CD4-positive, alpha-beta T cell (primary cell): ENCODE measurements at regions not wholly inside any gene's neighbourhood (a gene's known extent, or its start where the extent isn't known, plus 50 kb on each side); places are given as distances from the start of the nearest gene placed in this dataset.

ENCODE experiments used
- ATAC-seq: fragments of 200-7000 bp; cut with Tn5 transposase; one replicate; pipeline ENCODE4 v1.10.0; 2022; ENCODE audit warnings: mild to moderate bottlenecking; ENCODE audit not compliant: poor library complexity
- CTCF ChIA-PET: fragments of 350-600 bp; sonication (Branson Sonifier 250); formaldehyde crosslinking; loops from one replicate; lab custom pipeline; 2021; ENCODE audit warnings: antibody characterized with exemption, inconsistent platforms; lab: Charles Lee
- POLR2A ChIA-PET: fragments of 350-600 bp; sonication (Branson Sonifier 250); formaldehyde crosslinking; loops from one replicate; lab custom pipeline; 2021; ENCODE audit warnings: antibody characterized with exemption, inconsistent platforms; lab: Charles Lee
- DNase-seq, 14 experiments: peaks; one replicate each; pipeline ENCODE4 v3.0.0-alpha.2; 2013 to 2020; ENCODE audit warnings: mixed read lengths in 2 of 14
- H3K27ac ChIP-seq, 2 donors: one replicate each; pipeline versions ENCODE4 v1.5.1 to v1.7.0; 2013; ENCODE audit warnings: low read length in 2 of 2, low read depth in 1 of 2, mild to moderate bottlenecking in 1 of 2
- H3K27me3 ChIP-seq, 2 experiments: 1 replicate in 1 of 2; 2 replicates in 1 of 2; pipeline versions ENCODE4 v1.6.1 to v1.7.0; 2013; ENCODE audit warnings: low read length in 2 of 2, control low read depth in 1 of 2, mild to moderate bottlenecking in 1 of 2, moderate library complexity in 1 of 2; ENCODE audit not compliant: insufficient read depth in 2 of 2, control insufficient read depth in 1 of 2
- H3K36me3 ChIP-seq: one replicate; pipeline ENCODE4 v1.6.1; 2013; ENCODE audit warnings: low read length, control low read depth; ENCODE audit not compliant: insufficient read depth
- H3K4me1 ChIP-seq: one replicate; pipeline ENCODE4 v1.6.1; 2013; ENCODE audit warnings: low read length, control low read depth; ENCODE audit not compliant: insufficient read depth
- H3K4me3 ChIP-seq: one replicate; pipeline ENCODE4 v1.5.1; 2013; ENCODE audit warnings: mild to moderate bottlenecking, low read length, moderate library complexity
- H3K9me3 ChIP-seq, 2 experiments: 1 replicate in 1 of 2; 2 replicates in 1 of 2; pipeline versions ENCODE4 v1.6.1 to v1.7.0; 2013; ENCODE audit warnings: low read length in 2 of 2, mild to moderate bottlenecking in 2 of 2, control low read depth in 1 of 2, moderate library complexity in 1 of 2; ENCODE audit not compliant: control insufficient read depth in 1 of 2, insufficient read depth in 1 of 2
- H3K27ac Mint-ChIP-seq: one replicate; pipeline ENCODE4 v1.8.0; 2020; ENCODE audit warnings: mixed read lengths
- H3K27me3 Mint-ChIP-seq: one replicate; pipeline ENCODE4 v1.8.0; 2021; ENCODE audit warnings: mixed read lengths
- H3K36me3 Mint-ChIP-seq: one replicate; pipeline ENCODE4 v1.8.0; 2021; ENCODE audit warnings: low read depth, mixed read lengths
- H3K4me1 Mint-ChIP-seq: one replicate; pipeline ENCODE4 v1.8.0; 2021; ENCODE audit warnings: low read depth, mixed read lengths
- H3K4me3 Mint-ChIP-seq: one replicate; pipeline ENCODE4 v1.8.0; 2020; ENCODE audit warnings: mild to moderate bottlenecking, mixed read lengths
- H3K9me3 Mint-ChIP-seq: one replicate; pipeline ENCODE4 v1.8.0; 2020; ENCODE audit warnings: mixed read lengths
- CTCF ChIP-seq: fragments of 200-600 bp; IDR thresholded peaks from one replicate; pipeline ENCODE4 v1.8.0; 2022; ENCODE audit warnings: antibody characterized with exemption, mild to moderate bottlenecking
- intact Hi-C, 2 experiments: fragments of 100-400 bp; cut with DNase I in 1 of 2; cut with micrococcal nuclease in 1 of 2; formaldehyde crosslinking; loops; one replicate each; pipeline versions ENCODE4 v1.15.1 to v1.9.0; 2023 to 2025; cut with DNase I, micrococcal nuclease

GRCh38 chr5:163357636-163358035 lies 79.8 kb upstream of the CCNG1 start:
- Mint-ChIP-seq H3K4me3 (no peak overlapping the region), H3K27me3 (peaks cover 13% of the 10 kb centered on the region), H3K36me3 (no peaks in the 10 kb centered on the region), H3K27ac (no peak overlapping the region), H3K4me1 (no peaks in the 10 kb centered on the region), H3K9me3 (no peaks in the 10 kb centered on the region)
- intact Hi-C loops, result no loop called here
- Histone ChIP-seq H3K4me3 (no peak overlapping the region), H3K36me3 (no peaks in the 10 kb centered on the region), H3K27me3 (no peaks in the 10 kb centered on the region), H3K4me1 (no peaks in the 10 kb centered on the region), H3K27ac (no peak overlapping the region), H3K9me3 (no peaks in the 10 kb centered on the region)
- ATAC-seq (no peak), DNase-seq (no peak)
- CTCF ChIA-PET, result no interaction called here
- POLR2A ChIA-PET, result no interaction called here
- no peak for TF ChIP-seq CTCF

- Histone ChIP-seq H3K36me3 (no peaks in the 10 kb centered on the region), H3K27me3 (peaks cover 3 to 4% of the 10 kb centered on the region in 2 experiments), H3K4me3 (no peak overlapping the region), H3K4me1 (no peaks in the 10 kb centered on the region), H3K27ac (no peak overlapping the region), H3K9me3 (peaks cover 0 to 6% of the 10 kb centered on the region in 2 experiments)
- H3K27ac Mint-ChIP-seq, result no peak overlapping the region
- H3K4me1 Mint-ChIP-seq, result no peaks in the 10 kb centered on the region
- H3K27me3 Mint-ChIP-seq, result peaks cover 26% of the 10 kb centered on the region
- no peaks in the 10 kb centered on the region for H3K36me3 Mint-ChIP-seq
- DNase-seq, result peak in 2 of 14 experiments; percentile 37 to 59
- intact Hi-C loops, result no loop called here
- CTCF ChIA-PET, result no interaction called here
- H3K4me3 Mint-ChIP-seq, result no peak overlapping the region
- no peak for ATAC-seq
- POLR2A ChIA-PET, result no interaction called here
- TF ChIP-seq CTCF, result no peak
- H3K9me3 Mint-ChIP-seq, result peaks cover 2% of the 10 kb centered on the region
Measured at GRCh38 chr5:163360656-163361055, 76.7 kb upstream of the CCNG1 start.

- DNase-seq (no peak), ATAC-seq (no peak)
- Histone ChIP-seq H3K27me3 (peaks cover 3 to 4% of the 10 kb centered on the region in 2 experiments), H3K27ac (no peak overlapping the region), H3K4me3 (no peak overlapping the region), H3K36me3 (no peaks in the 10 kb centered on the region), H3K4me1 (no peaks in the 10 kb centered on the region), H3K9me3 (peaks cover 0 to 6% of the 10 kb centered on the region in 2 experiments)
- ChIA-PET CTCF (no interaction called here), POLR2A (no interaction called here)
- intact Hi-C loops, result no loop called here
- H3K27ac Mint-ChIP-seq, result no peak overlapping the region
- no peak overlapping the region for H3K4me3 Mint-ChIP-seq
- no peak for TF ChIP-seq CTCF
- peaks cover 30% of the 10 kb centered on the region for H3K27me3 Mint-ChIP-seq
- H3K9me3 Mint-ChIP-seq, result peaks cover 2% of the 10 kb centered on the region
- no peaks in the 10 kb centered on the region for H3K4me1 Mint-ChIP-seq
- H3K36me3 Mint-ChIP-seq, result no peaks in the 10 kb centered on the region
Measured at GRCh38 chr5:163361450-163361849, 75.9 kb upstream of the CCNG1 start.
